A549 (cell line): ENCODE measurements at regions not wholly inside any gene's neighbourhood (a gene's known extent, or its start where the extent isn't known, plus 50 kb on each side); places are given as distances from the start of the nearest gene placed in this dataset.

Experiments
- ATAC-seq, 2 experiments: fragments of 200-7000 bp in 1 of 2; fragments of >200 bp in 1 of 2; cut with Nextera tagmentation in 1 of 2; cut with Tn5 transposase in 1 of 2; 3 replicates each; pipeline versions ENCODE4 v1.8.0 to v1.9.1; 2018 to 2020; ENCODE audit warnings: mild to moderate bottlenecking in 1 of 2, moderate library complexity in 1 of 2
- CTCF ChIA-PET: fragments of 300-600 bp; sonication (Branson Sonifier 250); formaldehyde crosslinking; extraction: SDS; loops from one replicate; lab custom pipeline; 2021; ENCODE audit warnings: antibody characterized with exemption, inconsistent platforms; lab: Yijun Ruan, JAX
- POLR2A ChIA-PET: fragments of 350-600 bp; formaldehyde crosslinking; extraction: SDS; loops from one replicate; lab custom pipeline; 2021; ENCODE audit warnings: antibody characterized with exemption, inconsistent platforms; lab: Yijun Ruan, JAX
- DNase-seq, 2 experiments: peaks; one replicate each; pipeline versions ENCODE4 v3.0.0 to v3.0.0-alpha.2; 2011 to 2016; ENCODE audit warnings: low read depth in 1 of 2, low spot score in 1 of 2
- FAIRE-seq: peaks from 2 replicates; lab custom pipeline; 2011; peaks lifted over from hg19 to GRCh38; lab: Jason Lieb, UNC
- H3K27ac ChIP-seq, 2 experiments: fragments of >200 bp; sonication (Bioruptor Twin); formaldehyde crosslinking; 3 replicates each; pipeline ENCODE4 v1.5.1; 2016 to 2017
- H3K4me1 ChIP-seq: fragments of >200 bp; sonication (Bioruptor Twin); formaldehyde crosslinking; 3 replicates; pipeline ENCODE4 v1.6.1; 2016
- H3K4me2 ChIP-seq: fragments of >200 bp; sonication (Bioruptor Twin); formaldehyde crosslinking; 3 replicates; pipeline ENCODE4 v1.6.1; 2016
- H3K4me3 ChIP-seq: fragments of >200 bp; sonication (Bioruptor Twin); formaldehyde crosslinking; 3 replicates; pipeline ENCODE4 v1.5.1; 2016
- H3K9me3 ChIP-seq: fragments of >200 bp; sonication (Bioruptor Twin); formaldehyde crosslinking; 3 replicates; pipeline ENCODE4 v1.6.1; 2016
- BHLHE40 ChIP-seq: IDR thresholded peaks from 2 replicates; pipeline ENCODE4 v1.6.1; 2012; ENCODE audit warnings: low read depth, low read length, inconsistent platforms
- CBX2 ChIP-seq: fragments of 200-600 bp; sonication (generic); IDR thresholded peaks from 2 replicates; pipeline ENCODE4 v1.6.1; 2016; ENCODE audit warnings: low read depth, mild to moderate bottlenecking, borderline replicate concordance
- CTCF ChIP-seq: fragments of >200 bp; sonication (Bioruptor Twin); formaldehyde crosslinking; IDR thresholded peaks from 3 replicates; pipeline ENCODE4 v1.5.1; 2016
- E2F6 ChIP-seq: IDR thresholded peaks from 2 replicates; pipeline ENCODE4 v1.6.1; 2012; ENCODE audit warnings: low read depth, borderline replicate concordance
- EHF ChIP-seq: fragments of 250-450 bp; sonication (Bioruptor Pico); IDR thresholded peaks from 2 replicates; pipeline ENCODE4 v1.5.0; 2020; ENCODE audit warnings: mild to moderate bottlenecking
- ELK1 ChIP-seq: fragments of 150-350 bp; IDR thresholded peaks from 2 replicates; pipeline ENCODE4 v1.6.1; 2014; ENCODE audit warnings: low read depth, mild to moderate bottlenecking, low read length
- FOSL2 ChIP-seq, 2 experiments: fragments of 450-650 bp in 1 of 2; fragments of >200 bp in 1 of 2; sonication (Bioruptor Twin) in 1 of 2; formaldehyde crosslinking; IDR thresholded peaks; 2 replicates each; pipeline versions ENCODE4 v1.5.0 to v1.6.1; 2016 to 2020; ENCODE audit warnings: mild to moderate bottlenecking in 1 of 2, moderate library complexity in 1 of 2
- GATA3 ChIP-seq: IDR thresholded peaks from 2 replicates; pipeline ENCODE4 v1.6.1; 2012; ENCODE audit warnings: borderline replicate concordance
- HEYL ChIP-seq: fragments of 250-450 bp; sonication (Bioruptor Pico); IDR thresholded peaks from 2 replicates; pipeline ENCODE4 v1.8.0; 2021; ENCODE audit warnings: mild to moderate bottlenecking, moderate library complexity
- HMGXB4 ChIP-seq: fragments of 250-450 bp; sonication (Bioruptor Pico); IDR thresholded peaks from 2 replicates; pipeline ENCODE4 v1.5.0; 2021; ENCODE audit warnings: mild to moderate bottlenecking, moderate library complexity, borderline replicate concordance
- HOXB5 ChIP-seq: fragments of 250-450 bp; sonication (Bioruptor Pico); IDR thresholded peaks from 2 replicates; pipeline ENCODE4 v1.5.0; 2020; ENCODE audit warnings: mild to moderate bottlenecking, moderate library complexity
- JUN ChIP-seq, 2 experiments: fragments of >200 bp; sonication (Bioruptor Twin); formaldehyde crosslinking; IDR thresholded peaks; 2 replicates in 1 of 2; 3 replicates in 1 of 2; pipeline ENCODE4 v1.6.1; 2016 to 2017
- JUNB ChIP-seq: fragments of >200 bp; sonication (Bioruptor Twin); formaldehyde crosslinking; IDR thresholded peaks from 2 replicates; pipeline ENCODE4 v1.6.1; 2016
- KDM5A ChIP-seq: fragments of 200-600 bp; sonication (generic); IDR thresholded peaks from 2 replicates; pipeline ENCODE4 v1.6.1; 2016; ENCODE audit warnings: antibody characterized with exemption, mild to moderate bottlenecking
- MAFK ChIP-seq: fragments of 450-650 bp; IDR thresholded peaks from 2 replicates; pipeline ENCODE4 v1.6.1; 2014; ENCODE audit not compliant: partially characterized antibody
- MAX ChIP-seq: IDR thresholded peaks from 2 replicates; pipeline ENCODE4 v1.6.1; 2012
- NFE2L2 ChIP-seq: fragments of 150-350 bp; conservative IDR thresholded peaks from 2 replicates; pipeline ENCODE4 v1.6.1; 2014; ENCODE audit warnings: low read length
- POLR2A ChIP-seq: IDR thresholded peaks from 2 replicates; pipeline ENCODE4 v1.6.1; 2012; ENCODE audit warnings: mild to moderate bottlenecking, low read length
- POLR2AphosphoS2 ChIP-seq: conservative IDR thresholded peaks from 2 replicates; pipeline ENCODE4 v1.6.1; 2012; ENCODE audit warnings: low read length, improper control_type of control experiment, inconsistent platforms
- RAD21 ChIP-seq, 2 experiments: fragments of >200 bp in 1 of 2; sonication (Bioruptor Twin) in 1 of 2; formaldehyde crosslinking in 1 of 2; IDR thresholded peaks in 1 of 2; conservative IDR thresholded peaks in 1 of 2; 2 replicates in 1 of 2; 3 replicates in 1 of 2; pipeline ENCODE4 v1.6.1; 2012 to 2018; ENCODE audit warnings: inconsistent platforms in 1 of 2
- TFCP2L1 ChIP-seq: fragments of 250-450 bp; sonication (Bioruptor Pico); IDR thresholded peaks from 2 replicates; pipeline ENCODE4 v1.5.0; 2021; ENCODE audit warnings: mild to moderate bottlenecking
- TP53 ChIP-seq: fragments of 250-450 bp; sonication (Bioruptor Pico); IDR thresholded peaks from 2 replicates; pipeline ENCODE4 v1.5.0; 2021; ENCODE audit warnings: mild to moderate bottlenecking, moderate library complexity
- USF2 ChIP-seq: fragments of 450-650 bp; IDR thresholded peaks from 2 replicates; pipeline ENCODE4 v1.6.1; 2014; ENCODE audit warnings: antibody characterized with exemption
- ZFP36 ChIP-seq: fragments of 450-650 bp; IDR thresholded peaks from 2 replicates; pipeline ENCODE4 v1.6.1; 2014; ENCODE audit warnings: borderline replicate concordance; ENCODE audit not compliant: partially characterized antibody
- ZNF302 ChIP-seq: fragments of 250-450 bp; sonication (Bioruptor Pico); IDR thresholded peaks from 2 replicates; pipeline ENCODE4 v1.9.0; 2021; ENCODE audit warnings: inconsistent platforms, mild to moderate bottlenecking, moderate library complexity
- WGBS: methylation state at CpG from one replicate; pipeline ENCODE4 v1.1.6; 2017; ENCODE audit errors: missing lambda C conversion rate; 5-methylcytosine and 5-hydroxymethylcytosine counted together

GRCh38 chr16:80040814-80041213 is 440.3 kb upstream of the MAF start:
- TF ChIP-seq MAX, result no peak
- no peak for TF ChIP-seq HOXB5
- no peak for TF ChIP-seq HEYL
- TF ChIP-seq USF2, result no peak
- TF ChIP-seq FOSL2 (IDR thresholded peaks at IDR 0.05), result no peak
- TF ChIP-seq FOSL2 (CRISPR knock-in tag; IDR thresholded peaks at IDR 0.05), result no peak
- TF ChIP-seq CBX2, result no peak
- no peak for TF ChIP-seq E2F6
- no peak for TF ChIP-seq ZNF302
- TF ChIP-seq POLR2AphosphoS2, result no peak
- TF ChIP-seq CTCF, result no peak
- TF ChIP-seq ELK1, result no peak
- no peak for TF ChIP-seq EHF
- TF ChIP-seq RAD21 (conservative IDR thresholded peaks at IDR 0.05 in 1 of 2, IDR thresholded peaks at IDR 0.05 in 1 of 2), result no peak
- TF ChIP-seq TP53, result no peak
- ATAC-seq, result no peak
- H3K9me3 ChIP-seq, result no peaks in the 10 kb centered on the region
- CTCF ChIA-PET, result no interaction called here
- H3K4me3 ChIP-seq, result no peak overlapping the region
- H3K4me2 ChIP-seq, result no peak overlapping the region
- FAIRE-seq, result no peak
- DNase-seq, result no peak
- H3K4me1 ChIP-seq, result peaks cover 13% of the 10 kb centered on the region
- POLR2A ChIA-PET, result no interaction called here
- H3K27ac ChIP-seq, result peak overlapping the region in 1 of 2 experiments; percentile 22; a peak in 2 of 6 replicates
- 90% methylated on average over 3 of the region's 3 CpGs for WGBS

GRCh38 chr16:80040413-80040812 is 439.9 kb upstream of the MAF start:
- POLR2A ChIA-PET, result no interaction called here
- FAIRE-seq, result no peak
- peak overlapping the region in 1 of 2 experiments; percentile 22; a peak in 3 of 6 replicates for H3K27ac ChIP-seq
- no peak overlapping the region for H3K4me2 ChIP-seq
- H3K4me1 ChIP-seq, result peaks cover 17% of the 10 kb centered on the region
- no peak overlapping the region for H3K4me3 ChIP-seq
- no peaks in the 10 kb centered on the region for H3K9me3 ChIP-seq
- DNase-seq, result no peak
- ATAC-seq, result no peak
- TF ChIP-seq ZNF302 (no peak), JUN (IDR thresholded peaks at IDR 0.05) (no peak), POLR2A (no peak), NFE2L2 (0 out of 2 replicates have a peak, but pooled peaks have one; percentile 18), MAFK (peak; percentile 85)
- TF ChIP-seq, all 56 proteins: peak for 2
- CTCF ChIA-PET, result no interaction called here

- DNase-seq, result no peak
- CTCF ChIA-PET, result no interaction called here
- no peak for FAIRE-seq
- WGBS, result 76% methylated on average over 2 of the region's 2 CpGs
- no peaks in the 10 kb centered on the region for H3K9me3 ChIP-seq
- ATAC-seq, result no peak
- H3K4me2 ChIP-seq, result no peak overlapping the region
- no peak overlapping the region for H3K27ac ChIP-seq
- POLR2A ChIA-PET, result no interaction called here
- peaks cover 23% of the 10 kb centered on the region for H3K4me1 ChIP-seq
- no peak for TF ChIP-seq HMGXB4 (CRISPR knock-in tag)
- no peak for TF ChIP-seq GATA3
- no peak for TF ChIP-seq KDM5A
- no peak for TF ChIP-seq BHLHE40
- TF ChIP-seq JUNB, result no peak
- no peak for TF ChIP-seq MAX
- no peak for TF ChIP-seq ZFP36
- no peak for TF ChIP-seq TFCP2L1
- no peak overlapping the region for H3K4me3 ChIP-seq
Measured at GRCh38 chr16:80039777-80040176, 439.2 kb upstream of the MAF start.
